HUES6 (cell line): ENCODE measurements at regions not wholly inside any gene's neighbourhood (a gene's known extent, or its start where the extent isn't known, plus 50 kb on each side); places are given as distances from the start of the nearest gene placed in this dataset.
"Not testable (repeated sequence)": the region's sequence is repeated elsewhere in the genome, so short reads cannot be mapped to it uniquely, and the experiment has no call there.

Source experiments
- H3K27ac ChIP-seq: 2 replicates; pipeline ENCODE4 v1.7.0; 2013; ENCODE audit warnings: low read depth, mild to moderate bottlenecking, low read length, inconsistent platforms
- H3K27me3 ChIP-seq: 2 replicates; pipeline ENCODE4 v1.6.1; 2013; ENCODE audit warnings: low read length; ENCODE audit not compliant: control insufficient read depth, insufficient read depth
- H3K36me3 ChIP-seq: 2 replicates; pipeline ENCODE4 v1.6.1; 2013; ENCODE audit warnings: low read length; ENCODE audit not compliant: control insufficient read depth, insufficient read depth
- H3K4me1 ChIP-seq: 2 replicates; pipeline ENCODE4 v1.6.1; 2013; ENCODE audit warnings: low read length; ENCODE audit not compliant: control insufficient read depth, insufficient read depth
- H3K4me3 ChIP-seq: 2 replicates; pipeline ENCODE4 v1.5.1; 2013; ENCODE audit warnings: low read depth, low read length
- H3K9ac ChIP-seq: one replicate; pipeline ENCODE4 v1.6.1; 2013; ENCODE audit warnings: mild to moderate bottlenecking, low read length
- H3K9me3 ChIP-seq: 2 replicates; pipeline ENCODE4 v1.6.1; 2013; ENCODE audit warnings: low read depth, low read length; ENCODE audit not compliant: control insufficient read depth, insufficient read depth

DNA sequence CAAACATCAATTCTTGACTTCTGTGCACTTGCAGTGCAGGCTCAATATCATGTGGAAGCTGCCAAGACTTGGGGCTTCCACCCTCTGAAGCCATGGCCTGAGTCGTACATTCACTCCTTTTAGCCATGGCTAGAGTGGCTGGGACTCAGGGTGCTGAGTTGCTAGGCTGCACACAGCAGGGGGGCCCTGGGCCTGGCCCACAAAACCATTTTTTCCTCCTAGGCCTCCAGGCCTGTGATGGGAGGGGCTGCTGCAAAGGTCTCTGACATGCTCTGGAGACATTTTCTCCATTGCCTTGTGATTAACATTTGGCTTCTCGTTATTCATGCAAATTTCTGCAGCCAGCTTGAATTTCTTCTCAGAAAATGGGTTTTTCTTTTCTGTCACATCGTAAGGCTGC, 1226.8 kb downstream of the AACS start:
- not testable (repeated sequence) for H3K27ac ChIP-seq, H3K27me3 ChIP-seq, H3K36me3 ChIP-seq, H3K9ac ChIP-seq, H3K4me3 ChIP-seq, H3K4me1 ChIP-seq
- peaks cover 33% of the 10 kb centered on the region for H3K9me3 ChIP-seq

DNA sequence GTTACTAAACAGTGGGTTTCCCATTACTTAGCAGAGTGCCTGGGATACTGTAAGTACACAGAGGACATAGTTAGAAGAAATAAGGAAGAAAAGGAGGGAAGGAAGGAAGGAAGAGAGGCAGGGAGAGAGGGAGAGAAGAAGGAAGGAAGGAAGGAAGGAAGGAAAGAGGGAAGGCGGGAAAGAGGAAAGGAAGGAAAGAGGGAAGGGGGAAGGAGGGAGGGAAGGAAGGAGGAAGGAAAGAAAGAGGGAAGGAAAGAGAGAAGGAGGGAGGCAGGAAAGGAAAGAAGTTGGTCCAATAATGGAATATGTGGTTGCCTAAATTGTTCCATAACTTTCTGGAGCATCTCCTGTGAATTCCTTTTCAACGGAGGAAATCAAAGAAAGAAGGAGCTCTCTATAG, 1230.4 kb downstream of the AACS start:
- Histone ChIP-seq H3K36me3 (no peaks in the 10 kb centered on the region), H3K4me1 (no peaks in the 10 kb centered on the region), H3K27me3 (no peaks in the 10 kb centered on the region), H3K9ac (no peak overlapping the region), H3K27ac (no peak overlapping the region), H3K9me3 (peaks cover 33% of the 10 kb centered on the region), H3K4me3 (no peak overlapping the region)

DNA sequence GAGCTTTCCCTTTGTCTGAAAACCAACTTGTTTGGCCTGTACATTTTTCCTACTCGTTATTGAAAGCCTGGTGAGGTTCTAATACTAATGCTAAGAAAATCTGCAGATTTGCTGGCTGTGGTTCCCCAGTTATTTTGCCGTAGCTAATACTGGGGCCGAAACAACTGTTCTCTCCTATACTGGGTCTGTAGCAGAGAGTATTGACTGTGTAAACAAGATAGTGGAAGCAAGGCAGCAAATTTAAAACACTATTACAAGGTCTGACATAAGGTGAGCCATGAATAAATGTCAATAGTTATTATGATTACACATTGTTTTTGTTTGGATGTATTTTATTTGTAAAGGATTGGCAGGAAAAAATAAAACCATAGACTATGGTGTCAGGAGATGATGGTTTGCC, 1244.0 kb downstream of the AACS start:
- Histone ChIP-seq H3K4me3 (no peak overlapping the region), H3K27ac (no peak overlapping the region), H3K27me3 (no peaks in the 10 kb centered on the region), H3K9ac (no peak overlapping the region), H3K4me1 (no peaks in the 10 kb centered on the region), H3K36me3 (no peaks in the 10 kb centered on the region), H3K9me3 (peaks cover 4% of the 10 kb centered on the region; the same call in 1 of the 2 replicates)

DNA sequence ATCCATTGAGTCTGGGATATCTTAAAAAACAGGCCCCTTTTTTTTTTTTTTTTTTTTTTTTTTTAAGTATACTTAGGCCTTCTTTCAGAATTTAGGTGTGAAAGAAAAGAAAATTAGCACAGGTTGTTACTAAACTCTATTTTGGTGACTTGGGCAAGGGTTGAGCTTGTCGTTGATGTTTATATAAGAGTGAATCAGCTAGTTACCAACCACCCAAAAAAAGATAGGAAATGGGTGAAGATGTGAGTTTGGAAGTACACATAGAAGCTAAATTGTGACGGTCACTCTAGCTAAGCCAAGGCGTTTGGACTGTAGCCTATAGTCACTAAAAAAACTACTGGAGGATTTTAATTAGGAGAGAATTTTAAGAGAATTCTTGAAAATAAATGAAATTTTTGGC, 1247.2 kb downstream of the AACS start:
- no peaks in the 10 kb centered on the region for H3K27me3 ChIP-seq
- no peak overlapping the region for H3K4me3 ChIP-seq
- no peaks in the 10 kb centered on the region for H3K4me1 ChIP-seq
- no peaks in the 10 kb centered on the region for H3K36me3 ChIP-seq
- no peak overlapping the region for H3K9ac ChIP-seq
- H3K27ac ChIP-seq = no peak overlapping the region
- no peaks in the 10 kb centered on the region for H3K9me3 ChIP-seq

DNA sequence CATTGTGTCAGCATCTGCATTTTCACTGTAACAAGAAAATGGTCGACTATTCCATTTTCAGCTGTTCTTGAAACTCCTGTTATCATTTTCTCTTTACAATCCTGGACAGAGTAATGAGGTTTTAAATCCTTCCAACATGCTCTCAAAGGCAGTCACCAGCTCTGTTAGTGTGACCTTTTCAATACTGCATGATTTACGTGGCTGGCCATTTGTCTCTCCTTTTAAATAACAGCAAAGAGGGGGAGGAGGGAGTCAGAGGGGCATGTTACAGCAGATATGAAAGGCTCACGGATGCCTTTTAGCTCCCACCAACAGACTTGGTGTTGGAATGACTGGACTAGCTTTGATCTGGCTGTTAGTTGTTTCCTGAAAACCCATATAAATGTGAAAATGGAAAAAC, 1251.2 kb downstream of the AACS start:
- H3K36me3 ChIP-seq = no peaks in the 10 kb centered on the region
- H3K27ac ChIP-seq = no peak overlapping the region
- H3K27me3 ChIP-seq = no peaks in the 10 kb centered on the region
- H3K9ac ChIP-seq = no peak overlapping the region
- H3K4me1 ChIP-seq = no peaks in the 10 kb centered on the region
- no peak overlapping the region for H3K4me3 ChIP-seq
- H3K9me3 ChIP-seq = no peaks in the 10 kb centered on the region

DNA sequence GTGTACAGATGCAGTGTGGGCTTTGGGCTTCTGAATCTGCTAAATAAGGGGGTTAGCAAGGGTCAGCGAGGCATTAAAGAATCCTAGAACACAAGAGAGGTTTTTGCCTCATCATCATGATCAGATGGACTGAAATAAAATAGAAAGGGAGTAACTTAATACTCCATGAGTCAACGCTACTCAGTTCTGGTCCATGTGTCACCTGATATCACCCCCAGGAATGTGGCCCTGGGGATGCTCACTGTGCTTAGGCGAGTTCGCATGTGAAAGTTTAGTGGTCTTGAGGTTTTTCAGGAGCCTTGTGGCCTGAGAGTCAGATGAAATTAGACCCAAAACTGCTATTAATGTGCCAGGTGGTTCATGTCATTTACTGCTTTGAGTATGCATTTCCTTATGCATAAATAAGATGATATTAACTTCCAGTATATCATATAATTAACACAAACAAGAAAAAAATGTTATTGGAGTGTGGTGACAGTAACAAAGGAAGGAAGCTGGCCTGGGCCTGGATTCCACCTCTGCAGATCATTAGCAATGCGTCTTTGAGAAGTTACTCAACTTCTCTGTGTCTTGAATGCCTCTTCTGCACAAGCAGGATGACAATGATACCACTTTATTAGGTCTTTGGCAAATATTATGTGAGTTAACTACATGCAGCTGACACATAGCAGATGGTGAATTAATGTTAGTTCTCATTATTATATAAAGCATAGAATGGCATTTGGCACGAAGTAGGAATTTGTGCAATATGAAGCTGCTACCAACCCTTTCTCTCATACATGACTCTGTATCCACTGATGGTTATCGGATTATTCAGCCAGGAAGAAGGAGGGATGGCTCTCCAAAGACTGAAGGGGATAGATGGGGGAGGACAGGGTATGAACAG, 1272.6 kb downstream of the AACS start:
- Histone ChIP-seq H3K9ac (no peak overlapping the region), H3K27ac (no peak overlapping the region), H3K9me3 (peaks cover 2% of the 10 kb centered on the region; the same call in 1 of the 2 replicates)

DNA sequence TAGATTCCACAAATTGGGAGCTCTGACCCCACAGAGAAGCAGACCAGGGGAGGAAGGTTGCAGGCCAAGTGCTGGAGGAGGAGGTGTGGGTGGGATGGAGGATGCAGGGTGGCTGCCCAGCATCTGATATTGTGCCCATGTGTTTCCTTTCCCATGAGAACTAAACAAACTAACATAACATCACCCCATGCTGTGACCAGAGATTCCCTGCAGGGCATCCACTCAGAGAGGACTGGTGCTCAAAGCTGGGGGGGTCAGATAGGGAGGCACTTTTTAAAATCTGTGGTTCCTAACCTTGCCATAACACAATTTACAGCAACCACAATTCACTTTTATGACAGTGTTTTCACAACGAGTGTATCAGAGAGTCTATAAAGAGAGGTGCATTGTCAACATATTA, 1277.6 kb downstream of the AACS start:
- H3K4me1 ChIP-seq = no peaks in the 10 kb centered on the region; the same call in 1 of the 2 replicates
- no peak overlapping the region for H3K4me3 ChIP-seq
- no peaks in the 10 kb centered on the region for H3K27me3 ChIP-seq
- no peak overlapping the region for H3K27ac ChIP-seq
- peaks cover 2% of the 10 kb centered on the region; the same call in 1 of the 2 replicates for H3K9me3 ChIP-seq
- no peak overlapping the region for H3K9ac ChIP-seq
- H3K36me3 ChIP-seq = no peaks in the 10 kb centered on the region

More for the DNA sequence above, 1272.6 kb downstream of the AACS start:
- H3K27me3 ChIP-seq = no peaks in the 10 kb centered on the region
- H3K4me1 ChIP-seq = no peaks in the 10 kb centered on the region
- H3K36me3 ChIP-seq = no peaks in the 10 kb centered on the region
- no peak overlapping the region for H3K4me3 ChIP-seq

DNA sequence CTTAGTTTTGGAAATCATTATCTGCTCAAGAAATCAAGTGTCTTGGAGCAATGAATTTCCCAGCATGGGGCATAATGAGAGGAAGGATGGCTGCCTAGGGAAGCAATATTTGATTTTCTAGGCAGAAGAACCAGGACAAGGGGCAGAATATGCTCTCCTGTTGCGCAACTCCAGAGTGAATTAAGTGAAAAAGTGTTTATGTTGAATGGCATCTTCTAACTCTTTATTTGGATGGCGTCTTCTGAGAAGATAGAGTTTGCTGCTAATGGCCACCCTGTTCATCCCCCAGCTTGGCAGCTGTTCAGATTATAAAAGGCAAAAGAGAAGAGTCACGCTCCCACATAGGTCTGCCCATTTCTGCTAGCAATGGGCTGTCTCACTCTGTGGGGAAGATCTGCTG, 1278.1 kb downstream of the AACS start:
- Histone ChIP-seq H3K27ac (no peak overlapping the region), H3K9ac (no peak overlapping the region), H3K4me3 (no peak overlapping the region), H3K4me1 (no peaks in the 10 kb centered on the region; the same call in 1 of the 2 replicates), H3K36me3 (no peaks in the 10 kb centered on the region), H3K9me3 (peaks cover 2% of the 10 kb centered on the region; the same call in 1 of the 2 replicates), H3K27me3 (no peaks in the 10 kb centered on the region)

DNA sequence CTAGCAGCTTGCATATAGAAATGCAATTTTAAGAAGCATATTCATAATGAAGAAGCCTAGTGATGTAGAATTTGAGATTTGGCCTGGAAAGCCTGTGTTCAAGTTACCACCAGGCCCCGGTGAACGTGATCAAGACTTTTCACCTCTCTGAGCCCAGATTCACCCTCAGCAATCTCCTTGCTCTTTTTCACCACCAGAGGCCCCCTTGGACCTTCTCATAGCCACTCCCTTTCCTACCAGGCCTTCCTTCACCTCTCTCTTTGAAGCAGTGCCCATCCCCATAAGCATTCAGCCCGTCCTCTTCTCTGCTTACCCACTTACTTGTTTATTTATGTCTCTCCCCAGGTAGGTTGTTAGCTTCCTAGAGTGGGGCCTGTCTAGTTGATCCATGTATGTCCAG, 1280.9 kb downstream of the AACS start:
- no peaks in the 10 kb centered on the region for H3K36me3 ChIP-seq
- H3K9ac ChIP-seq = no peak overlapping the region

DNA sequence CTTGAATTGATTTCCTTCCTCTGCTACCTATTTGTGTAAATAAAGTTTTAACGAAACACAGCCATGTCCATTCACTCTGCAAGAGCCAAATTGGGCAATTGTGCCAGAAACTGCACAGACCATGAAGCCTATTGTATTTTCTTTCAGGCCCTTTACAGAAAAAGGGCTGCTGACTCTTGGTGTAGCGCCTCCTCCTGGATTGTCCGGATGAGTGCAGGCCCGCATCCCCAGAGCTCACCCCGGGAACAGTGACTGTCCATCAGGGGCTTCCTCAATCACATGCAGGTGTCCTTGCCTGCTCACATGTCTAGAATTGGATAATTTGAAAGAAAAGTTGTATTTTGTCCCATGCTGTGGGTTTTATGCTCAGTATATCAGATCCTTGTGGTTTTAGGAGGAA, 1282.2 kb downstream of the AACS start:
- Histone ChIP-seq H3K9ac (no peak overlapping the region), H3K9me3 (peaks cover 2% of the 10 kb centered on the region; the same call in 1 of the 2 replicates), H3K4me3 (no peak overlapping the region), H3K27ac (no peak overlapping the region), H3K4me1 (no peaks in the 10 kb centered on the region; the same call in 1 of the 2 replicates), H3K27me3 (no peaks in the 10 kb centered on the region), H3K36me3 (no peaks in the 10 kb centered on the region)

More for the DNA sequence above, 1280.9 kb downstream of the AACS start:
- Histone ChIP-seq H3K9me3 (no peaks in the 10 kb centered on the region; the same call in 1 of the 2 replicates), H3K4me1 (no peaks in the 10 kb centered on the region; the same call in 1 of the 2 replicates), H3K27ac (no peak overlapping the region), H3K4me3 (no peak overlapping the region), H3K27me3 (no peaks in the 10 kb centered on the region)

DNA sequence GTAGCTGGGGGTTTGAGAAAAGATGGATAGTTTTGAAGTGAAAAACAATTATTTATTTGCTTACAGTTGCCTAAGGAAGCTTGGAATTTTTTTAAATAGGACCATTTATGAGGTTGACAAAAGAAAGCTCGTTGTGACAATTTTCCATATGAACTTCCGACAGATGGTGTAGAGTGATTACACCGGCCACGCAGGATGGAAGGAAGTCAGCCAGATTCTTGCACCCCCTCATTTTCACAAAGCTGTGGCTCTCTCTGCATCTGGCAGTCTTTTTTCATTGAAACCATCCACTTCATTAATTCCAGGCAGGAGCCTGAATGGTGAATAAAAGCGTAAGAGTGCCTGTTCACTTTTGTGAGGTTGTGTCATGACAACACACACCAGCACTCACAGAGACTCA, 1284.1 kb downstream of the AACS start:
- no peaks in the 10 kb centered on the region for H3K36me3 ChIP-seq
- no peak overlapping the region for H3K9ac ChIP-seq
- H3K4me1 ChIP-seq = no peaks in the 10 kb centered on the region
- no peak overlapping the region for H3K4me3 ChIP-seq
- no peak overlapping the region for H3K27ac ChIP-seq
- peaks cover 5% of the 10 kb centered on the region; the same call in 1 of the 2 replicates for H3K9me3 ChIP-seq
- no peaks in the 10 kb centered on the region for H3K27me3 ChIP-seq
